ENCODE measurements at regions not wholly inside any gene's neighbourhood (a gene's known extent, or its start where the extent isn't known, plus 50 kb on each side); places are given as distances from the start of the nearest gene placed in this dataset.

- DNase-seq (ENCODE audit: low spot score): no peak
Measured at GRCh38 chr2:139162957-139163356, 382.8 kb upstream of the NXPH2 start.

DNA sequence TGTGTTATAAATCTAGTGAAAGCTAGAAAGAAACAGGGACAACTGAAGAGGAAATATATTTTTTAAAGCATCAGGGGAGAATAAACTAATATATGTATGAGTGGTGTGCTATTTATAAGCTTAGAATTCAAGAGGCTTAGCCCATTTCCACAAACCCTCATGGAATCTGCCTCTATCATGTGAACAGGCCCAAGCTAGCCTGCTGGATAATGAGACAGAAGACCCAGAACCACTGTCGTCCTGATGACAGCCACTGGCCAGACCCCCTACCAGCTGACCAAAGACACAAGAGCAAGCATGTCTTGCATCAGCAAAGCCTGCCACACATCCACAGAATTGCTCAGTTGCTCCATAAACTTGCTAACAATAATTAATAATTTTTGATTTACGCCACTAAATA is 382.3 kb upstream of the NXPH2 start:
- DNase-seq (ENCODE audit: low spot score): no peak

- DNase-seq (ENCODE audit: low spot score): no peak
Measured at GRCh38 chr2:139160836-139161235, 380.6 kb upstream of the NXPH2 start.

DNA sequence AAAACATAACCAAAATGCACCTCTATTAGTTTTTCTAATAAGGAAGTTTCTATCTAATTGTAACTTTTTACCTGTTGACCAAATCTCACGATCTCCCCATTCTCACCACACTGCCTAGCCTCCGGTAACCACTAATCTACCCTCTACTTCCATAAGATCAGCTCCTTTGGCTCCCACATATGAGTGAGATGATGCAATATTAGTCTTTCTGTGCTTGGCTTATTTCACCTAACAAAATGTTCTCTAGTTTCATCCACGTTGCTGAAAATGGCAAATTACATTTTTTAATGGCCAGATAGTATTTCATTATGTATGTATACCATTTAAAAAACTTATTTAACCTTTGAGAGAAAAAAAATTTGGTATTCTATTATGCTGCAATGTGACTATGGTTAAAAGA is 379.0 kb upstream of the NXPH2 start:
- no peak for DNase-seq (ENCODE audit: low spot score)

DNA sequence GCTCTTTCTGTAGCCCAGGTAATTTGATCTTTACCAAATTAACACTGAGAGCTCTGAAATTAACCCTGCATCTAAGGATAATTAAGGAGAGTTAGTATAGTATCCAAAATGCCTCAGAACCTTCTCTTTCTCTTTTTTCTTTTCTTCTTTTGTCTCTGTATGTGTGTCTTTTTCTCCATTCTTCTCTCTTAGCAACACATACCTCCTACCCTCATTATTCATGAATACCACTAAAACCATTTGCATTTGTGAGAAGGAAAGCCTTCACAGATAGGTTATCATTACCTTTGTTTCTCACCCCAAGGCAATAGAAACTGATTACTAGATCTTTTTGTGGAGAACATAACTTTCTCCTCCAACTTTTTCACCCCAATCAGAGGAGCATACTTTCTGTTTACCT is 376.5 kb upstream of the NXPH2 start:
- DNase-seq (ENCODE audit: low spot score): no peak

GRCh38 chr2:139155991-139156390 is 375.8 kb upstream of the NXPH2 start:
- DNase-seq (ENCODE audit: low spot score): no peak

DNA sequence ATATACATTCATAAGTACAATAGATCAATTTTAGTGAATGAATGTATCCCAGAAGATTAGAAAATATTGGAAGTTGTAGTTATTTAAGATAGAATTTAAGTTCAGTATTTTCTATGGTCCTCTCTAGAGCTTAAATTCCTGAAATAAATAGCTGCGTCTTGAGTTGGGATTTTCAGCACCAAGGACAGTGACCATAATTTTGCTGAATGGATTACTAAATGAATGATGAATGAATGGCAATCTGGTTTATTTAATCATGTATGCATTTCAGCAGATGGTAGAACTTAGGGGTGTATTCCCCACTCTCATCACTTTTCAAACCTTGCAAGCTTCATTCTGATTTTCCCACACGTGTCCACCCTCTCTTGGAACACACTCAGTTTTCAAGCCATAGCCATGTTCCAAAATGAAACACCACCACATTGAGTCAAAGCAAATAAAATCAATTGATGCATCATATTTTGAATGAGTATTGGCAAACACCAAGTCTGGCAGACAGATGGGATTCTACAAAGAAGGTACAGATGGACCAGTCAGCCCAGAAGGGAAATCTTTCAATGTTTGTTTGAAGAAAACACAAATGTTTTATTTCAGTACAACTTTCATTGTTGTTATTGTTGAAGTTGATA is 362.2 kb upstream of the NXPH2 start:
- DNase-seq (ENCODE audit: low spot score): no peak

DNA sequence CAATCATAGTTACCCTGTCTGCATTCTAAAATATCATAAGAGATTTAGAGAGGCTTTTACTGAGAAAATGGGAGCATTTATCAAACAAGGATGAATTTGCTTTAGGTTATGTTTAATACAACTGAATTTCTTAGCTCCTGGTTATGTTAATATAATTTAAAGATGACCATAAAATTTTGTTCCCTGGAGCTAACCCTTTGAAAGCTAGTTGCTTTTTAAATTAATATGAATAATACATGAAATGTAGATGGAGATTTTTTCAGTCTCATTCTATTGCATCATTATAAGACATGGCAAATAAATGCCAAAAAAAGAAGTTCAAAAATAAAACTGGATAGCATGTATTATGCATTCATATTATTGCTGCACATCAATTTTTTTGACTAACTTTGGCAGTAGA is 344.1 kb upstream of the NXPH2 start:
- DNase-seq (ENCODE audit: low spot score): no peak

DNA sequence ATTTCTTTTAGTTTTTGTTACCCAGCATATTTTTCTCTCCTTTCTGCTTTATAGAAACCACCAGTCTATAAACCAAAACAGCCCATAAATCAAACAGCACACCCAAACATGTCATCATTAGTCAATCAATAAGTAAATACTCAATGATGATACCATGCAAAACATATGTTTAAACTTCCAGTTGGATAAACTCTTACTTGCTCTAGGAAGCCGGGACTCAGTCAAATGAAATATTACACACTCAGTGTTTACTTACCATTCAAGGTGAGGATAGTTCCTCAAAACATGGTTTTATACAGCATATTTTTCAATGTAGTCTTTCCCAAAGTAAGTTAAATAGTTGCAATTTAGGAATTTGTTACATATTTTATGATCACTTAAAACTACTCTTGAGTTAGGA is 343.6 kb upstream of the NXPH2 start:
- no peak for DNase-seq (ENCODE audit: low spot score)

DNA sequence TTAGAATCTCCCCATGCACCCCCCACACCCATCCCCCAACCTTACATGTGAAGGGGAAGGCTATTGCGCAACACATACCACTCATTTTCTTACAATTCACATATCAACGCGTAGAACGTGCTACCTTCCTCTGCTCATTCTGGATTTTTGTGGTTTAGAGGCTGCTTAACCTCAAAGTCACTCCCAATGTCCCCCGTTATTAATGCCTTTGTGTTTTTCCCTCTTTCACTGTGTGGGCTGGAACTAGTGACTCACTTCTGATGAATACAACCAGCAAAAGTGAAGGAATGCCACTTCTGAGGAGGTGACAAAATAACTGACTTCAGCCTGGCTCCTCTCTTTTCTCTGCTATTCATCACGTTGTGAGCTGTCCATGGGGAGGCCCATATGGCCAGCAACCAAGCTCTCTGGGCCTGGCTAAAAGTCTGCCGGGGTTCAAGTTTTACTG is 342.5 kb upstream of the NXPH2 start:
- DNase-seq (ENCODE audit: low spot score): no peak

DNA sequence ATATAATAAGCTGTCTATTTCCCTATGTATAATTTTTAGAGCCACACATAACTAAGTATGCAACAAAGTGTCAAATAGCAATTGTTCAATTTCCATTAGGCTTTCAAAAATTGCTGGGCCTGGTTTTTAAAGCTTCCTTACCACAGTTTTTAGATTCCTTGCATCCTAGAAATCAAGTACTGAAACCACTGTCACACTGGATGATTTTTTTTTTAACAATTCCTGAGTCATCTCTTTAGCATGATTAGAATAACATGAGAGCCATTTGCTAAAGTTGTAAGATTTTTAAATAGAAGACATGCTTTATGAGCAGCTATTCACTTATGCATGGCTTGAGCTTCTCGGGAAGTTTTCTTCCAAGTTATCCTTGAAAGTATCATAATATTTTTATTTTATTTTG is 319.5 kb upstream of the NXPH2 start:
- no peak for DNase-seq (ENCODE audit: low spot score)

DNA sequence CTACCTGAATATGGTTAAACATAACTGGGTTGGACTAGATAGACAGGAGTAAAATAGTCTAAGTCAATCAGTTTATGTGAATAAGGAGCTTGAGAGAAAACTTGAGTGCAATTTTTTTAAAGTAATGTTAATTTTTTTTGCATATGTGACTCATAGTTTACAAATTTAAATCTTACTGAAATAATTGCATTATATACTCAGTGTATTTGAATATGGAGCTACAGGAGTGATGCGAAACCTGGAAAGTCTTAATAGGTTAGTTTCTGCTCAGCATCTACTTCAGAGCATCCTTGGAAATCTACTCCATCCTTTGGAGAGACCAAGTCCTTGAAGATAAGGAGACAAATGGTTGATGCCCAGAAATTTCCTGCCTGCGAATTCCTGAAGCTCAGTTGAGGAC is 318.8 kb upstream of the NXPH2 start:
- no peak for DNase-seq (ENCODE audit: low spot score)

- DNase-seq (ENCODE audit: low spot score): no peak
Measured at GRCh38 chr2:139083121-139083520, 302.9 kb upstream of the NXPH2 start.

- no peak for DNase-seq (ENCODE audit: low spot score)
Measured at GRCh38 chr2:139080244-139080643, 300.1 kb upstream of the NXPH2 start.

GRCh38 chr2:139079311-139079710 is 299.1 kb upstream of the NXPH2 start:
- DNase-seq (ENCODE audit: low spot score): no peak

GRCh38 chr2:139078376-139078775 is 298.2 kb upstream of the NXPH2 start:
- no peak for DNase-seq (ENCODE audit: low spot score)

DNA sequence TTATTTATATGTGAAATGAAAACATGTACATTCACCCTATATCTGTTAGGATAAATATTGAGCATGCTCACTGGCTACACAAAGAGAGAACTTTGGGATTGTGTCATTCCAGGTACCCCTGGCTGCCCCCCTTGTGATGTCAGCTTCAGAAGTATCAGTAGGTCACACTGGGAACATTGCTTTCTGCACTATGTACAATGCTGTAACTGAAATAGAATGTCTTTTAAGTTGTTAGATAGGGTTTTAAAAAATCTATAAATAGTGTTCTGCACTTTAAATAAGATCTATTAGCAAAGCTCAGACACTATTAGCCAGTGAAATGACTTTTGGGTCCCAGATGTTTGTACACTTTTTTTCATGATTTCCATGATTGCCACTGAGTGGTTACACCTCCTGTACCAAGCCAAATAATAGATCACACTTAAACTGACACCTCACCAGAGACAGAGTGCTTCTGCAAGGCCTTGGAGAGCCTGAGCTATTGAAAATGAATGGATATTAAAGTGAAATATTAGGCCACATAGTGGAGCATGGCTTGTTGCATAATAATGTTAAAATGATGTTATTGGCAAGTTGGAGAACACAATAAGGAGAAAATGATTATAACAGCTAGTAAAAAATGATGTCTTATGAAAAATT is 297.0 kb upstream of the NXPH2 start:
- DNase-seq (ENCODE audit: low spot score): no peak

- DNase-seq (ENCODE audit: low spot score): no peak
Measured at GRCh38 chr2:139067874-139068273, 287.7 kb upstream of the NXPH2 start.

GRCh38 chr2:139067072-139067471 is 286.9 kb upstream of the NXPH2 start:
- DNase-seq (ENCODE audit: low spot score): no peak

GRCh38 chr2:139064159-139064558 is 284.0 kb upstream of the NXPH2 start:
- DNase-seq (ENCODE audit: low spot score): no peak

DNA sequence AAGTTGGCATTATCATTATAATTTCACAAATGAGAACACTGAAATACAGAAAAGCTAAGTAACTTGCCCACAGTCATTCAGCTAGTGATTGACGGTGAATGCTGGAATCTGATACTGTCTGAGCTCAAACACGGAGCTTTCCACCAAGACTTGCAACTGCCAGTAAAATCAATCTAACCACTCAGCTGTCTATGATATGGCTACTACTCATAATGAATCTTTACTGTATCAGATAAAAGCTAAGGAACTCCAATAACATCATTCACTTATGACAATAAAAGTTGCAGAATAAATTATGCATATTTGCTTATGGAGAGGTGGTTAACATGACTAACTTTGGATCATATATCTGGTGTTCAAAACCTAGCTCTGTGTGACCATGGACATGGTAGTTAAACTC is 279.4 kb upstream of the NXPH2 start:
- no peak for DNase-seq (ENCODE audit: low spot score)

- no peak for DNase-seq (ENCODE audit: low spot score)
Measured at GRCh38 chr2:139055202-139055601, 275.0 kb upstream of the NXPH2 start.

DNA sequence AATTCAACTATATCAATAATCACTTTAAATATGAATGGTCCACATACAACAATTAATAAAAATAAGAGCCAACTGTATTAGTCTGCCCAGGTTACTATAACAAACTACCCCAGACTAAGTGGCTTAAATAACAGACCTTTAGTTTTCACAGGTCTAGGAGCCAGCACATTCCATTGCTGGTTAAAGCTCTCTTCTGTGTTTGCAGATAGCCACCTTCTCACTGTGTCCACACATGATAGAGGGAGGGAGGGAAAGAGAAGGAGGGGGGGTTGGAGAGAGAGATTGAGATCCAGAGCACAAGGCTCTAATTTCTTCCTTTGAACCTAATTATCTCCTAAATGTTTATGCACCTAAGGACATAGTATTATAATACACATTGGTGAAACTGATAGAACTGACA is 267.8 kb upstream of the NXPH2 start:
- DNase-seq (ENCODE audit: low spot score): no peak

DNA sequence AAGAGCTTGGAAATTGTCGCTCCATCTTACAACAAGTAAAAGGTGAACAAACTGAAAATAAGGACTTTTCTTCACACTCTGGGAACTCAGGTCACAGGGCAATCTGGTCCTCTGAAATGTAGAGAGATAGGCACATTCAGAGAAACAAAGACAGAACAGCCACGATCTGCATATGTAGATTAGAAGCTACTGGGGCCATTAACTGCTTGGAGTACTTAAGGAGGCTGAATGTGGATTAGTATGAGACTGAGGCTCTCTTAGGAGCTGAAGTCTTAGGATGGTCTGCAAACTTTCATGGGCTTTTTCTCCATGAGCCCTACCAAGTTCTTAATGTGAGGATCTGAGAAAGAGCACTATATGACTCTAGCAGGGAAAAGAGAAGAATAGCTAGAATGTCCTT is 265.3 kb upstream of the NXPH2 start:
- no peak for DNase-seq (ENCODE audit: low spot score)

Data from hepatic stellate cell (primary cell).